GM21528 (cell line): ENCODE measurements at regions not wholly inside any gene's neighbourhood (a gene's known extent, or its start where the extent isn't known, plus 50 kb on each side); places are given as distances from the start of the nearest gene placed in this dataset.
"Not testable (repeated sequence)": the region's sequence is repeated elsewhere in the genome, so short reads cannot be mapped to it uniquely, and the experiment has no call there.

Experiments used
- ATAC-seq: cut with Tn5 transposase; IDR thresholded peaks from one replicate; pipeline ENCODE4 v1.9.1; 2021; ENCODE audit warnings: mild to moderate bottlenecking, moderate library complexity; ENCODE audit not compliant: unreplicated experiment, low FRiP score

DNA sequence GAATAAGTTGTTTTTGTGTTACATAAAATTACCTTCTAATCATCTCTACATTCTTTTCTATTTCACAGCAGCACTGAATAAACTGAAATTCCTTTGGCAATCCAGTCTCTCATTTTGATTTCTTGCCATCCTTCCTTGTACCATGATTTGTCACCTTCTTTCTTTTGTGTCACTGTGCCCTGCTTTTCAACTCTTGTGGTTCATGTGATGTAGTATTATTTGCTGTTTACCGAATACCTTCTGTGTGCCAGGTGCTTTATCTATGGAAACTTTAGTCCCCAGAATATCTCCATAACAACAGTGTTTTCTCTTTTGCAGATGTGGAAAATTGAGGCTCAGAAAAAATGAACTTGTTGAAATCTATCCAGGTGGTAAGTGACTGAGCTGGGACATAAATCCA lies 220.3 kb downstream of the STK31 start:
- no peak for ATAC-seq

DNA sequence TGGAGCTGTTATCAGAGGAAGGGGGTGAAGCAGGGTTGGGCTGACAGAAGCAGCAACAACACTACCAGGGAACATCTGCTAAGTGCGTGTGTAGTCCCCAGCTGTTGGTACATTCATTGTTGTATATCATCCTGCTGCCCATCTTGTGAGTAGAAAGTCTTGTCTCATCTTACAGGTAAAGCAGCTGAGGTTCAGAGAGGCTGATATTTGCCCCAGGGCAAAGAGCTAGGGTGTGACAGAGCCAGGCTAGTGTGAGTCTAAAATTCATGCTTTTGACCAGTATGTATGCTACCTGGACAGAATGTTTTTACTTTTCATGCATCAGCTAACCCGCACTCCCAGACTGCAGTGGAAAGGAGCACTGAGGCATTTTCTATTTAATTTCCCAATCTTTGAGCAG lies 221.6 kb downstream of the STK31 start:
- ATAC-seq = no peak

DNA sequence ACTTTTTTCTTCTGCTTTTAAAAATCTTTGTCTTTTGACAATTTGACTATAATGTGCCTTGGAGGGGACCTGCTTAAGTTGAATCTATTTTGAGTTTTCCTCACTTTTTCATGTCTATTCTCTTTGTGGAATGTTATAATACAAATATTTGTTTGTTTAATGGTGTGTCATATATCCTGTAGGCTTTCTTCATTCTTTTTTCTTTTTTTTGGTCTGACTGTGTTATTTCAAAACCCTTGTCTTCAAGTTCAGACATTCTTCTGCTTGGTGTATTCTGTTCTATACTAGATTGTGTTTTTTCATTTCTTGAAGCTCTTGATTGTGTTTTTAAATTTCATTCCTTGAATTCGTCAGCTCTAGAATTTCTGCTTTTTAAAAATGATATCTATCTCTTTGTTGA lies 228.2 kb downstream of the STK31 start:
- ATAC-seq = no peak

DNA sequence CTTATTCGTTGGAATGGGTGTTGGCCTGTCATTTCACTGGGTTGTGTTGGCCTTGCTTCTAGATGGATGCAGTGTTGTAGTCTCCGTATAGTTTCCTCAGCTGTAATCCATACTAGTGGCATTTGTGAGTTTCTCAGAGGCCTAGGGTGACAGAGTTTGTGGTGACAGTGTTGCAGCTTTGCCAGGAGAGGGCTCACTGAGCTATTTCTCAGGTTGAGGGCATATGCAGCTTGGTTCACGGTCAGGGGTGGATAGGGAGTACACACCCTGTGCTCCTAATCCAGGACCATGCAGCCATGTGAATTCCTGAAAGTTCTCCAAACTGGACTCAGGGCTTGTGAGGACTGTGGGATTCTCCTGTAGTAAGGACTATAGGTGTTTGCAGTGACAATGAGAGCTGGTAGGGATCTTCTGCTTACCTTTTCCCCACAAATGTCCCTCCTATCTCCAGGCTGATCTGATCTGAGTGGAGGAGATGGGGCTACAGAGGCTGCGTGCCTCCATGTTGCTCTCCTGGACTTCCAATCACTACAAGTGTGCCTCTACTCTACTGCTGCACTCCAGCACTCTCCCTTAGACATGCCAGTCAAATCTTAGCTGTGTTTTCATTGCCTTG lies 229.0 kb downstream of the STK31 start:
- no peak for ATAC-seq

DNA sequence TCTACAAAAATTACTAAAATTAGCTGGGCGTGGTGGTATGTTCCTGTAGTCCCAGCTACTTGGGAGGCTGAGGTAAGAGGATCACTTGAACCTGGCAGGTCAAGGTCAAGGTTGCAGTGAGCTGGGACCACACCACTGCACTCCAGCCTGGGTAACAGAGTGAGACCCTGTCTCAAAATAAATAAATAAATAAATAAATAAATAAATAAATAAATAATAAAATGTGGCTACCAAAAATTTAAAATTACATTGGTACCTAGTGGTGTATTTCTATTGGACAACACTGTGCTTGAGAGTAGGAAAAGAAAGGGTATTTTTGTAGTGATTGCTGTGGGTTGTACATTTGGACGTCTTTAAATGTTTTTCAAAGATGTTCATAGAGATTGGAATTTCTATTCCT lies 229.7 kb downstream of the STK31 start:
- ATAC-seq = not testable (repeated sequence)

DNA sequence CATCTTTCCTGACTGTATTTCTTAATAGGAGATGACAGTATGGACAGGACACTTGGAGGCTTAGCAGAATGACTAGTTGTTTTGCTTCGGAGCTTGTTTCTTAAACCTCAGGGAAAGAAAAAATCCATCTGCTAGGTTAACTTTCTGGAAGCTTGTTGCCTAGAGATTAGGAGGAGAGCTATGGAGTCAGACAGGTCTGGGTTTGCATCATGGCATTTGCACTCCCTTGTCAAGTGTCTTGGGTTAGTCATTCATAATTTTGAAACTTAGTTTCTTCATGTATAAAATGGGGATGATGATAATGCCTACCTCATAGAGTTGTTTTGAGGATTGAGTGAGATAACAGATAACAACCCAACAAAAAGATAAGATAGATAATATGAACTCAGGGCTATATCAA lies 231.5 kb downstream of the STK31 start:
- ATAC-seq = no peak

DNA sequence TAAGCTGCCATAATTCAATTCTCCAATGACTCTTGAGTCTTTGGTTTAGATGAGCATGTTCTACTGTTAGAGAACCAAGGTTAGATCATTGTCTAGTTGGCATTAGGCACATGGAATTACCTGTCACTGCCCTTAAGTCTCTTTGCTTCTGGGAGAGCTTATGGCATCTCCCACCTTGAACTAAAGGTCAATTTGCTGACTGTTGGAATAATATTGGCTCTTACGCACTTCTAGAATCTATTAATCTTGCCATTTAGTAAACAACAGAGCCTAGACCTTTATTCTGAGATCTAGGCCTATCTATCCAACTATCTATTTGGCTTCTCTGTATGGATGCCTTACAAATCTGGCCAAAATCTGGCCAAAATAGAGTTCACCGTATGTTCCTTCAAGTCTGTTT lies 232.0 kb downstream of the STK31 start:
- no peak for ATAC-seq

DNA sequence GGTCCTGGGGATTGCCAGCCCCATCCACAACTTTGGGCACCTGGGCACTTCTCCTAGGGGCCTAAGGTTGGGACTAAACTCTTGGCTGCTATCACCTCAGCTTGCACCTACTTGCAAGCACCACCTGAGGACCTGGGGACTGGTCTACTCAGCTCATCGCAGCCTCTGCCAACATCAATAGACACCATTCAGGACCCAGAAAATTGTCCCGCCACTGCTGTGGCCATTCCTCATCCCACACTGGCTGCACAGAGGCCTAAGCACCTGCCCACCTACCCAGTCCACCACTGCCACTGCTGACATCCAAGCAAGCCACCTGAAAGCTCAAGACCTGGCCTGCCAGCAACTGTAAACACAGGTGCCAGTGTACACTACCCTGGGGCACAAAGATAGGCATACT lies 234.1 kb downstream of the STK31 start:
- no peak for ATAC-seq

DNA sequence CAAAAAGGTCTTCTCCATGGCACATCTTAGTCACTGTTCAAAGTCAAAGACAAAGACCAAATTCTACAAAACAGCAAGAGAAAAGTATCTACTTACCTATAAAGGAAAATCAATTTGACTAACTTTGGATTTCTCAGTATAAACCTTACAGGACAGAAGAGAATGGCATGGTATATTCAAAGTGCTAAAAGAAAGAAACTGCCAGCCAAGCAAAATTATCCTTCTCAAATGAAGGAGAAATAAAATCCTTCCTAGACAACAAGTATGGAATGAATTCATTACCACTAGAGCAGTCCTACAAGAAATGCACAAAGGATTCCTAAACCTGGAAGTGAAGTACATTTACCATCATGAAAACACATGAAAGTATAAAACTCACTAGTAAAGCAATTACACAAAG lies 235.5 kb downstream of the STK31 start:
- ATAC-seq = no peak

DNA sequence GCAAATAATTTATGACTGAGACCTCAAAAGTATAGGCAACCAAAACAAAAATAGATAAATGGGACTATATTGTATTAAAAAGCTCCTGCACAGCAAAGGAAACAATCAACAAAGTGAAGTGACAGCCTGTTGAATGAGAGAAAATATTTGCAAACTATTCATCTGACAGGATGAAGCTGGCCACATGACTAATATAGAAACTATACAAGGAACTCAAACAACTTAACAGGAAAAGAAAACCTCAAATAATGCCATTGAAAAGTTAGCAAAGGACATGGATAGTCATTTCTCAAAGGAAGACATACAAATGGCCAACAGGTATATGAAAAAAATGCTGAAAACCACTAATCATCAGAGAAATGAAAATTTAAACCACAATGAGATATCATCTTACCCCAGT lies 245.1 kb downstream of the STK31 start:
- ATAC-seq = no peak

DNA sequence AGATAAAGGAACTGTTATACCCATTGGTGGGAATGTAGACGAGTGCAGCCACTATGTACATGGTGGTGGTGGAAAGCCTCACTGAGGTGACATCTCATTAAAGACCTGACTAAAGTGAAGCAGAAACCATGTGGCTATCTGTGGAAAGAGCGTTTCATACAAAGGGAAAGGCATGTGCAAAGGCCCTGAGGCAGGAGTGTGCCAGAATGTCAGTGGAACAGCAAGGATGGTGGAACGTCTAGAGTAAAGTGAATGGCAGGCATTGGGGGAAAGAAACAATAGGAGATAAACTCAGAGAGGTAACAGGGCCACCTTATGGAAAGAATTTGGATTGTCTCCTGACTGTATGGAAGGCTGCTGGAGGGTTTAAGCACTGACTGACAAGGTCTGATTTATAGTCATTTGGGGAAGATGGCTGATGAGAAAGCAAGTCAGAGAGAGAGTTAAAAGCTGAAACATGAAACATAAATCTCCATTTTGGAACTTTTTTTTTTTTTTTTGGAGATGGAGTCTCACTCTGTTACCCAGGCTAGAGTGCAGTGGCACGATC lies 245.7 kb downstream of the STK31 start:
- no peak for ATAC-seq

DNA sequence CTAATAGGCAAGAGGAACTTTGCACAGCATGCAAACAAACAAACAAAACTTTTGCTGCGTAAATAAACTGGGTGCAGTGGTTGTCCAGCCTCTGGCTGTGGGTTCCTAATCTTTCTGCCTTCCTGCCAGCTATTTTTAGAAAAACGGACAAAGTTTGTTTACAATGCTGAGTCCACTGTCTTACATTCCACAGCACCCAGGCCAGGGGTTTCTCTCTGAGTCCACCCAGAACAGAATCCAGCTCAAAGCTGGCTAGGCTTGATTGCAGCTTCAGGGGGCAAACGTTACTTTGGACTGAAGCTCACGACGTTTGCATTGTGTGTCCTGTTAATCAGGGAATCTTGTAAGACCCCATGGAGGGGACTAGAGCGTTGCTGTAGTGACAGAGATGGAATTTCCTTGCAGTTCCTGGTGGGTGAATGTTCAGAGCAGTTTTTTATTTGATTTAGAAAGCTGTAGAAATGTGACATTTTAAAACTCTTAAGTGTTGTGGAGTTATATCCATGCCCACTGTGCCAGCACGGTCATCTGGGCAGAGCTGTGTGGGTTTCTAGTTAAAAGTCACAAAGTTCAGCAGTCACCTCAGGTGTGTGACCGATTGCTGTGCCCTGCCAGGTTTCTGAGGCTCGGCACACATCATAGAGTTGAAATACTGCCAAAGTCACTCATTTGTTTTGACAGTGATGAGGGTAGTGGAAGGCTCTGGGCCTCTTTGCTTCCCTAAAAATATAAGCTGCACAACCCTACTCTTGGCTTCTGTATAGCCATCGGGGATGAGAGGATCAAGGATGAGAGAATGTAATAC lies 247.0 kb downstream of the STK31 start:
- ATAC-seq = no peak

DNA sequence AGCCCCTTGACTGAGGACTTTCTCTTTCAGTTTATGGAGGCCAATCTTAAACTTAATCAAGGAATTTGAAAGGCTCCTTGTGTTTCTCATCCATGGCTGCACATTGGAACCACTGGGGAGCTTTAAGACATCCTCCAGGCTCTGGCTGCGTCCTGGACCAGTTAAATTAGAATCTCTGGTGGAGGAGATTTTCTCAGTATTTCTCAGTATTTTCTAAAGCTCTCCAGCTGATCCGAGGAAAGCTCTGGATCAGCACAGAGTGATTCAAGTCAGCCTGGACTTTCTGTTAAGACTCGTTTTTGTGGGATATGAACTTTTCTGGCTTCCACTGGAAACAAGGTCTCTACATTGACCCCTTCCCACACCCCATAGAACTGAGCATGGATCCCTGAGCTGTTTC lies 249.8 kb downstream of the STK31 start:
- ATAC-seq = no peak

DNA sequence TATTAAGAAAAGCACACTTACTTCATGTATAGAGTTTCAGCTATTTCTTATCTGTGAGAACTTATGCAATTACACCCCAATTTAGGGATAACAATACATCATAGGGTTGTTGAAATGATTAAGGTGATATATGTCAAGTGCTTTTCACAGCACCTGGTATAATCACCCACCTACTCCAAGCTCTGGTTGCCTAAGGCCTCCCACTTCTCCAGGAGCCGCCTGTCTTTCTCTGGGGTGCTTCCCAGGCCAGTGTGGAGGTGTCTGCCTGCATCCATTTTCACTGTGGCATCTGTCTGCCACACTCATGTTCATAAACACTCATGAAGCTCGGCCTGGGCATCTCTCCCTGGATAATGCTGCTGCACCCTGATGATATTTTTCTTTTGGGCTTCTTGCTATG lies 250.3 kb downstream of the STK31 start:
- no peak for ATAC-seq

DNA sequence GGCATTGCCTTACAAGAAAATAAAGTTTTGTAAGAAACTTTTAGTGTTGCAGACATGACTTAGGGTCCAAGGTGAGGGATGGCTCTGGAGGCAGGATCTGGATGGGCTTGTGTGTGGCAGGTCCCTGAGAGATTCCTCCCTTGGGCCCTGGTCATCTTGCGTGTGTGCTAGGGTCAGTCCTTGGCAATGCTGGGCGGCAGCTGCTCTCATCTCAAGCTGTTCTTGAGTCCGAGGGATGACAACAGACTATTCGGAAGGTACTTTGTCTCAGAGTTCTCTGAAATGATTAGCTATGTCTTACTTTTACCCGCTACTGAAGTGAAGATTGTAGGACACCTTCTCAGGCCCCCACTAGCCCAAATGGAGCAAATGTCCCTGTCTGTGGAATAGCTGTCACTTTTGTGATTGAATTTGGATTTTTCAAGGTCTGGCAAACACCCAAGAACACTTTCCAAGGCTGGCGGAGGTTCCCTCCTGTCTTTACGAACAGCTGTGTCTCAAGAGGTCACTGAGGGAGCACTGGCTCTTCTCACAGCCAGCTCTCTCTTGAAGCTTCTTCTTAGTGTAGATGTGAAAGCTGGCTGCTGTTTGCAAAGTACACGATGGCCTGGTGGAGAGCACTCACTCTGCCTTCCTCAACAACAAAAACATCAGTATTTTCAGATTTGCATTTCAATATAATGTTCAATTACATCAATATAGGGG lies 253.6 kb downstream of the STK31 start:
- ATAC-seq = no peak

DNA sequence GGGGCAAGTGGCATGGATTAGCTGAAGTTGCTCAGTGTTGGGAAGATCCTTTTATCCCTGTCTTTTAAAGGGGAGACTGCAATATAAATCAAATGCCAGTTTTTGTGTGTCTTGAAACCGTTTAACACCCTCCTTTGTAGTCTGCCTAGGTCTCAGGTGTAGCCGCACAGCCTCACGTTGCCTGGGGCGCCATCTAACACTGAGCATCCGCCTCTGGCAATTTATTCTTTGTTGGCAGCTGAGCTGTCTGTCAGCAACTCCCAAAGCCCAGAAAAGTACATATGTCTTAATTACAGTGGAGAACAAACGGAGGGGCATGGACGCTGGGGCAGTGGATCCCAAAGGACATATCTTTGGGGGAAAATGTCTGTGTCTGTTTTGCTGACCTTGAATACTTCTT lies 254.7 kb downstream of the STK31 start:
- no peak for ATAC-seq

DNA sequence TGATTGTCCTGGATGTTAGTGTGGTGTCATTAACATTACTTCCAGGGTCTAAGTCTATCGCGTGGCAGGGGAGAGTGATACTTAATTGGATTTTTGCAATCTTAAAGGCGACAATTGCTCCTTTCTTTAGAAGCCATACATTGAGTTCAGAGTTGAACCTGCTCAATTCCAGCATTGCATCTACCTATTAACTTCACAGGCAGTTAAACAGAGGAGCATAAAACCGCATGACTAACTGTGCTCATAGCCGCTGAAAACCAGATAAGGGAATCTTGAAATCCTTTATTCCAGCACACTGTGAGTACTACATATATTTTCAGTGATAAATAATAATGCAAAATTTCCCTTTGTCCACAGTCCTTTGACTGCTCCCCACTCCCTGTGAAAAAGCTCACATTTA lies 255.3 kb downstream of the STK31 start:
- ATAC-seq = no peak

DNA sequence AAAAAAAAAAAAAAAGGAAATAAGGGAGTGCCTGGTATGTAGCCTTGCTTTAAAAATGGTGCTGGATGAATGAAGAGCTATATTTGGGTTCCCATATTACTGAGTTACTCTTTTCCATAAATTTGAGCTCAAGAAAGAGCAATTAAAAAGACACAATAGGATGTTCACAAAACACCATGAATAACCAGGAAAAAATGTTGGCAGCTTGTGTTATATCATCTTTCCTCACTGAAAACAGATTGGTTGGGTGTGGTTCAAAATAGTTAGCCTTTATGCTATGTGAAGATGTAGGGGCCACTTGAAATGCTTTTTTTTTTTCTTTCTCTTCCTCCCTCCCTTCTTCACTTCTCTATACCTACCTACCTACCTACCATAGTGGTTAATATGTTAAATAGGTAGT lies 256.9 kb downstream of the STK31 start:
- ATAC-seq = no peak

DNA sequence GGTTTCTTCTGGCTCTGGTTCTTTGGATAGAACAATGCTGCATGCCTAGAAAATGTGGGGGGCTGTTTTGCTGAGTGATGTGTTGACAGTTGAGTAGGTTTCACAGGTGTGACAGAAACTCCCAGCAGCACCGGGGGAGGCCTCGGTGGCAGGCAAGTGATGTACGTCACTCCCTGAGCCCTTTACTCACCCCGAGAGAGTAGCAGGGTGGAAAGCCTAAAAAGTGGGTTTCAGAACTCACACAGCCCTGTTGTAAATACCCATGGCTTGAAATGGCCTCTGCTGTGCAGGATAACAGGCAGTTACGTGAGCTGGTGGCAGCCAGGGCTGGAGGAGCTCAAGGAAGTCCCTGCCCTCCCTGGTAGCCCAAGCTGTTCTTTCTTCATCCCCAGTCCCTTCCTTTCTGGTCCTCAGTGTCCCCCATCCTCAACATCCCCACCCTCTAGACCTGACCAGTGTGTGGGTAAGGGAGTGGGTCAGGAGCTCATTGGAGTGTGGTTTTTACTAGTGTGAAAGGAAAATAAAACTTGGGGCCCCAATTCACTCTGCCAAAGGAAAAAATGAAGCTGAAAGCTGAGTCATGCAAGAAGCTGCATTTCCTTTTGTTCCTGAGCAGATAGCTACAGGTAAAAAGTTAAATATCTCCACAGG lies 258.1 kb downstream of the STK31 start:
- no peak for ATAC-seq

DNA sequence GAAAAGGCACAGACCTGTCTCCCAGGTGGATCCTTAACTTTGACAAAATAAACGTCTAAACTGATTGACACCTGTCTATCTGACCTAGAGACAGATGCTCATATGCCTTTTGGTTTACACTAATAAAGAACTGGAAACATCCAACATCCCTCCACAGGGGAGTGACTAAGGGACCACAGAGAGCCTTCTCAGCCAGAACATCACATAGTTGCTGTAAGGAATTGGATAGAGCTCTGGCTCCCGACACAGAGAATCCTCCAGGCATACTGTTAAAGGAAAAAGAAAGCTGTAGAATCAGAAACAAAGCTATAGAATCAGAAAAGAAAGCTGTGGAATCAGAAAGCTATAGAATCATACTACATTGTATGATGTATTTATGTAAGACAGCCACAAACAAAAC lies 258.8 kb downstream of the STK31 start:
- no peak for ATAC-seq

DNA sequence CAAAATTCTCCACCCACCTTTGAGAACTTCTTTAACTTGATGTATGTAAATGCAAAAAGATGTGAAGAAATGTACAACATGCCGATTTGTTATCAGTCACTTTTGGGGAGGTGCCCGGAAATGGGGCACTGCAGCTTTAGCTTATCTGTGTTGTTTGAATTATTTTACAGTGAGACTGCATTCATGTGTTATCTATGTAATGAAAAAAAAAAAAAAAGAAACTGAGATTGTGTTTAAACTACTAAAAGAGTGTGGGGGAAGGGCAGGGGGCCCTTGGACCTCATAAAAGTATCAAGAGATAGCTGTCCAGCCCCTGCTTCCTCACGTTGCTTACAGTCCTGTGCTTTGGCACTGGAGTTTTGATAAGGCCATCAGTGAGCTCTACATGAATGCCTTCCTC lies 259.4 kb downstream of the STK31 start:
- ATAC-seq = no peak
